Stimulated activated memory B cell treated with anti-CD40 and anti-IgM and Interleukin-4, amounts not matched to agents 10 μg/mL and 1 μg/mL and 100 μg/mL, for 72 hours (primary cell): ENCODE measurements at regions not wholly inside any gene's neighbourhood (a gene's known extent, or its start where the extent isn't known, plus 50 kb on each side); places are given as distances from the start of the nearest gene placed in this dataset.
"Not testable (repeated sequence)": the region's sequence is repeated elsewhere in the genome, so short reads cannot be mapped to it uniquely, and the experiment has no call there.

Experiments used
- ATAC-seq: fragments of 150-1000 bp; cut with Tn5 transposase; 2 replicates; pipeline ENCODE4 v1.10.0; 2021
- H3K27ac Mint-ChIP-seq: one replicate; pipeline ENCODE4 v1.8.0; 2022; ENCODE audit warnings: mild to moderate bottlenecking, mixed read lengths
- H3K27me3 Mint-ChIP-seq: one replicate; pipeline ENCODE4 v1.8.0; 2022; ENCODE audit warnings: mixed read lengths
- H3K36me3 Mint-ChIP-seq: one replicate; pipeline ENCODE4 v1.8.0; 2022; ENCODE audit warnings: mixed read lengths
- H3K4me1 Mint-ChIP-seq: one replicate; pipeline ENCODE4 v1.8.0; 2022; ENCODE audit warnings: mixed read lengths
- H3K4me3 Mint-ChIP-seq: one replicate; pipeline ENCODE4 v1.8.0; 2022; ENCODE audit warnings: mild to moderate bottlenecking, moderate library complexity, mixed read lengths
- H3K9me3 Mint-ChIP-seq: one replicate; pipeline ENCODE4 v1.8.0; 2022; ENCODE audit warnings: mixed read lengths

- Mint-ChIP-seq H3K9me3 (no peaks in the 10 kb centered on the region), H3K27ac (no peak overlapping the region), H3K4me1 (no peaks in the 10 kb centered on the region), H3K4me3 (no peak overlapping the region), H3K36me3 (no peaks in the 10 kb centered on the region), H3K27me3 (peaks cover 12% of the 10 kb centered on the region)
- ATAC-seq = no peak
Observed at GRCh38 chr10:94103192-94103591, 109.5 kb downstream of the PLCE1 start.

- Mint-ChIP-seq H3K27me3 (peaks cover 12% of the 10 kb centered on the region), H3K9me3 (no peaks in the 10 kb centered on the region), H3K36me3 (no peaks in the 10 kb centered on the region), H3K4me3 (no peak overlapping the region), H3K27ac (no peak overlapping the region), H3K4me1 (no peaks in the 10 kb centered on the region)
- no peak for ATAC-seq
Observed at GRCh38 chr10:94103801-94104221, 110.1 kb downstream of the PLCE1 start.

GRCh38 chr10:94104316-94105000 lies 110.7 kb downstream of the PLCE1 start:
- Mint-ChIP-seq H3K27ac (no peak overlapping the region), H3K4me1 (no peaks in the 10 kb centered on the region), H3K36me3 (no peaks in the 10 kb centered on the region), H3K27me3 (peaks cover 12% of the 10 kb centered on the region), H3K4me3 (no peak overlapping the region), H3K9me3 (no peaks in the 10 kb centered on the region)
- ATAC-seq = no peak

GRCh38 chr10:94105226-94105625 lies 111.5 kb downstream of the PLCE1 start:
- no peak overlapping the region for H3K27ac Mint-ChIP-seq
- peaks cover 11% of the 10 kb centered on the region for H3K27me3 Mint-ChIP-seq
- no peak overlapping the region for H3K4me3 Mint-ChIP-seq
- ATAC-seq = no peak
- H3K36me3 Mint-ChIP-seq = no peaks in the 10 kb centered on the region
- no peaks in the 10 kb centered on the region for H3K9me3 Mint-ChIP-seq
- no peaks in the 10 kb centered on the region for H3K4me1 Mint-ChIP-seq

- H3K9me3 Mint-ChIP-seq = no peaks in the 10 kb centered on the region
- no peak overlapping the region for H3K4me3 Mint-ChIP-seq
- H3K27ac Mint-ChIP-seq = no peak overlapping the region
- ATAC-seq = no peak
- no peaks in the 10 kb centered on the region for H3K27me3 Mint-ChIP-seq
- H3K4me1 Mint-ChIP-seq = no peaks in the 10 kb centered on the region
- no peaks in the 10 kb centered on the region for H3K36me3 Mint-ChIP-seq
Observed at GRCh38 chr10:94107191-94107590, 113.5 kb downstream of the PLCE1 start.

DNA sequence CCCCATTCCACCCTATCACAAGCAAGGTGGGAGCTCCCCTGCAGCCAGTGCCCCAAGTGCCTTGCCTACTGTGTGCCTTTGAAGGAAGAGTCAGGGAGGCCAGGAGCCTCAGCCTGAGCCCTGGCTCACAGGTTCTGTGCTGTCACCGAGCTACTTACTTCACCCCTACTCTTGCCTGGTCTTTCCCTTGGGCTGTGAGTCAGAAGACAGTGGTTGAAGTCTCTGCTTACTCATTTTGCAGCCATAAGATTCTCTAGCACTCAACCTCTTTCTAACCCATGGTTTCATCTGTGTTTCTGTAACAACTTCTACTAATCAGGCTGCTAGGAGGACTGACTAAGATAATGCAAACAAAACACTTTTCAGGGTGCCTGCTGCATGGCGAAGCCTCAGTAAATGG lies 114.5 kb downstream of the PLCE1 start:
- no peaks in the 10 kb centered on the region for H3K4me1 Mint-ChIP-seq
- no peak overlapping the region for H3K4me3 Mint-ChIP-seq
- no peaks in the 10 kb centered on the region for H3K9me3 Mint-ChIP-seq
- H3K27me3 Mint-ChIP-seq = no peaks in the 10 kb centered on the region
- ATAC-seq = peak; percentile 41
- no peak overlapping the region for H3K27ac Mint-ChIP-seq
- no peaks in the 10 kb centered on the region for H3K36me3 Mint-ChIP-seq

- Mint-ChIP-seq H3K9me3 (peaks cover 5% of the 10 kb centered on the region), H3K36me3 (no peaks in the 10 kb centered on the region), H3K27ac (no peak overlapping the region), H3K4me1 (no peaks in the 10 kb centered on the region), H3K27me3 (no peaks in the 10 kb centered on the region), H3K4me3 (no peak overlapping the region)
- ATAC-seq = no peak
Observed at GRCh38 chr10:94111367-94111766, 117.6 kb downstream of the PLCE1 start.

GRCh38 chr10:94112321-94112720 lies 118.6 kb downstream of the PLCE1 start:
- H3K27me3 Mint-ChIP-seq = no peaks in the 10 kb centered on the region
- no peak for ATAC-seq
- no peak overlapping the region for H3K4me3 Mint-ChIP-seq
- H3K27ac Mint-ChIP-seq = no peak overlapping the region
- H3K9me3 Mint-ChIP-seq = peaks cover 5% of the 10 kb centered on the region
- no peaks in the 10 kb centered on the region for H3K4me1 Mint-ChIP-seq
- no peaks in the 10 kb centered on the region for H3K36me3 Mint-ChIP-seq

GRCh38 chr10:94115725-94116124 lies 122.0 kb downstream of the PLCE1 start:
- ATAC-seq = no peak
- Mint-ChIP-seq H3K9me3 (peaks cover 9% of the 10 kb centered on the region), H3K27ac (no peak overlapping the region), H3K36me3 (no peaks in the 10 kb centered on the region), H3K27me3 (no peaks in the 10 kb centered on the region), H3K4me1 (no peaks in the 10 kb centered on the region), H3K4me3 (no peak overlapping the region)

GRCh38 chr10:94116848-94117247 lies 123.1 kb downstream of the PLCE1 start:
- Mint-ChIP-seq H3K4me1 (no peaks in the 10 kb centered on the region), H3K27me3 (no peaks in the 10 kb centered on the region), H3K36me3 (no peaks in the 10 kb centered on the region), H3K27ac (no peak overlapping the region), H3K9me3 (peaks cover 9% of the 10 kb centered on the region), H3K4me3 (no peak overlapping the region)
- ATAC-seq = no peak

DNA sequence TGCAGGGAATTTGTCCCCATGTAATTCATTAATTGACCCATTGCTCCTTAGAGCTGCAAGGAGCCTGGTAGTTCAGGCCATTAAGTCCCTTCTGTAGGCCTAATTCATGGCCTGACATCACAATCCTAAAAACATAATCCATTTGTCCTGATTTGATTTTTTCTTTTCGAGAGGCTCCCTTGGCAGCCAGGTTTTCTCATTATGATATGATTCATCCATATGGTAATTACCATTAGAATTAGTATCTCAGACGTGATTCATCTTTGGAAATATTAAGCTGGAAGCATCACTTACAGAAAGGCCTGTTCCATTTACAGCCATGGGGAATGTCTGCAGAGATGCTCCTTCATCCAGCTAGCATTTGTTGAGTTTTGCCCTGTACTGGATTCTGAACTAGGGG lies 128.5 kb downstream of the PLCE1 start:
- Mint-ChIP-seq H3K9me3 (peaks cover 4% of the 10 kb centered on the region), H3K4me1 (no peaks in the 10 kb centered on the region), H3K4me3 (no peak overlapping the region), H3K27me3 (no peaks in the 10 kb centered on the region), H3K36me3 (no peaks in the 10 kb centered on the region), H3K27ac (no peak overlapping the region)
- no peak for ATAC-seq

DNA sequence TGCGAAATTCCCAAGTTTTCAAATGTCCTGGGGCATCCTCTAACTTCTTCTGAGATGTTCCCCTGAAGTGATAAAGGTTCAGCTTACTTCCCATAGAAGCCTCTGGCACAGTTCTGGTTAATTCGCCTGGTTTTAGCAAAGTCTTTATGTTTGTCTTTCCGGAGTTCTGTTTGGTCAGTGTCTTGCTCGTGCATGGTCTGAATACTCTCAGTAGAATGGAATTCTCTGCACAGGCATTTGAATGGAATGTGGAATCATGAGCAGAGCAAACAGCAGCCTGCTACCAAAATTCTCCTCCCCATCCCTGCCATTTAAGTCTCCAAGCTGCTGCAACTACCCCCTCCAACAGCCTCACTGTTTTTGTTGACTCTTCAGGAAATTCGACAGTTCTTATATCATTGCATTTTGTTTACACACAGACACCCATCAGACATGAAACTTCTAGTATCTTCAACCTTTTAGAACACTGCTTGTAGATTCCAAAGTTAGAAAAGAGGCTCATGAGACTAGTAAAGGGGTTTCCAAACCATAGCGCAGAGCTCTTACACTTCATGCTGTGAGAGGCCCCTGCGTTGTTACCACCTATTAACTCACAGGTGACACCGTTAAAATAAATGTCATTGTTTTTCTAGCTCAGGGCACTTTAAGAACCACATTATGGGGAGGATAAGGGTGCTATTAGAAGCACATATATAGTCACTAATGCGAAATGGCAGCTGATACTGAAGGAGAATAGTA lies 129.7 kb downstream of the PLCE1 start:
- no peak overlapping the region for H3K4me3 Mint-ChIP-seq
- peaks cover 2% of the 10 kb centered on the region for H3K9me3 Mint-ChIP-seq
- no peak overlapping the region for H3K27ac Mint-ChIP-seq

GRCh38 chr10:94124147-94124546 lies 130.4 kb downstream of the PLCE1 start:
- H3K9me3 Mint-ChIP-seq, H3K4me1 Mint-ChIP-seq, H3K4me3 Mint-ChIP-seq, ATAC-seq, H3K27ac Mint-ChIP-seq, H3K27me3 Mint-ChIP-seq, H3K36me3 Mint-ChIP-seq: not testable (repeated sequence)

More for the DNA sequence above, 129.7 kb downstream of the PLCE1 start:
- ATAC-seq = no peak
- H3K4me1 Mint-ChIP-seq = no peaks in the 10 kb centered on the region
- no peaks in the 10 kb centered on the region for H3K36me3 Mint-ChIP-seq
- no peaks in the 10 kb centered on the region for H3K27me3 Mint-ChIP-seq

DNA sequence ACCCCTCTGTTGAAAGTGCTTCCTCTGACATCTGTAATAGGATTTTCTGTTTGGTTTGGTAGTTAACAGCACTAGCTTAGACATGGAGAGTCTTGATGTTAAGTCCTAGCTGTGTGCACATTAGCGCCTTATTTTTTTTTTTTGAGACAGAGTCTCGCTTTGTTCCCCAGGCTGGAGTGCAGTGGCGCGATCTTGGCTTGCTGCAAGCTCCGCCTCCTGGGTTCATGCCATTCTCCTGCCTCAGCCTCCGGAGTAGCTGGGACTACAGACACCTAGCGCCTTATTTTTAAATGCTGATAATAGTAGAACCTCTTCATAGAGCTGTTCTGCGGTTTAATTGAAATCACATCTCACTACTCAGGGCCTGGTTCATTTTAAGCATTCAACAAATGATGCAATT lies 131.5 kb downstream of the PLCE1 start:
- ATAC-seq, H3K9me3 Mint-ChIP-seq, H3K27ac Mint-ChIP-seq, H3K4me1 Mint-ChIP-seq, H3K27me3 Mint-ChIP-seq, H3K36me3 Mint-ChIP-seq, H3K4me3 Mint-ChIP-seq: not testable (repeated sequence)

DNA sequence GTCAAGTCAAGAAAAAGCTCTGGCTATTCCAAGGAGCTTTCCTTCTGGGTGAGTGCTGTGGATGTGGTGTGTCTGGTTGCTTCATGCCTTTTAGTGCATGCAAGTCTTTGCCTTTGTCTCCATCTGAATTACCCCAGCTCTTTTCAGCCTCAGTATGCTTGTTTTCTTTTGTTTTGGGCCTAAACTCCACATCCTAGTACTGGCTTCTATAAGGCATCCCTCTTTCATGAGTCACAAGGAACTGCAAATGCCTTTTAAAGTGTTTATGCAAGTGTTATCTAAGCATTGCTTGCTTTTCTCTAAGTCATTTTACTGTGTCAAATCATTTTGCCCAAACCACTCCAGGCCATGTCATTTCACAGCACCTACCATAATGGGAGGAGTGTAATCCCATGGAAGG lies 132.1 kb downstream of the PLCE1 start:
- Mint-ChIP-seq H3K4me1 (no peaks in the 10 kb centered on the region), H3K27ac (no peak overlapping the region), H3K9me3 (no peaks in the 10 kb centered on the region), H3K4me3 (no peak overlapping the region), H3K36me3 (no peaks in the 10 kb centered on the region), H3K27me3 (no peaks in the 10 kb centered on the region)
- ATAC-seq = no peak

DNA sequence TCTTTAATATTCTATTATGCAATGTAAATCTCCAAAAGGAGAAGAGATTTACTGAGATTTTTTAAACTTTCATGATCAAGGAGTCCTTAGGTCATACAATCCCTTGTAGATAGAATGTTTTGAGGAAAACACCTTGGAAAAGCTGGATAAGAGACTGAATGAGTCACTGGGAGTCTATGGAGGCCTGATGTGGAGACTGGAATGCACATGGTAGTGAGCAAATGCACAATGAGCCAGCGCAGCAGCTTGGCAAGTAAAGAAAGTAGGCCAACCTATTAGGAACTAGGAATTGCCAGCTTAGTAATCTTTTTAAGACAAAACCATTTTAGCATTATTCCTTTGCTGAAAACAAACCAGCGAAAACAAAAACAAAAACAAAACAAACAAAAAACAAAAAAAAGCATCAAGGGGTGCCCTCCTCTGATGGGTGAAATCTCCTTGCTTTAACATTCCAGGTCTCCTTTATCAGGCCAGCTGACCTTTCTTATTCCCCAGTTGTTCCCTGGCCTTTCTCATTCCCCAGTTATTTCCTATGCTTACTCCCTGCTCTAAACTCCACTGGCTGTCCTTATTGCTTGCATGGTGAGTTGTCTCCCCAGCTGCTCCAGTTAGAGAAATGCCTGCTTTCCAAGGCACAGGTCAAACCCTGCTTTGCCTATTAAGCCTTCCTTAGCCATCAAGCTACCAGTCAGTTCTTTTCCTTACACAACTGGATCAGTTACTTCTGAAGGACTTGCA lies 135.8 kb downstream of the PLCE1 start:
- Mint-ChIP-seq H3K36me3 (no peaks in the 10 kb centered on the region), H3K9me3 (no peaks in the 10 kb centered on the region), H3K27ac (no peak overlapping the region), H3K27me3 (no peaks in the 10 kb centered on the region), H3K4me1 (no peaks in the 10 kb centered on the region), H3K4me3 (no peak overlapping the region)
- ATAC-seq = no peak
